HG03196 (cell line): ENCODE measurements at regions not wholly inside any gene's neighbourhood (a gene's known extent, or its start where the extent isn't known, plus 50 kb on each side); places are given as distances from the start of the nearest gene placed in this dataset.
"Not testable (repeated sequence)": the region's sequence is repeated elsewhere in the genome, so short reads cannot be mapped to it uniquely, and the experiment has no call there.

ENCODE experiments used
- ATAC-seq: cut with Tn5 transposase; IDR thresholded peaks from one replicate; pipeline ENCODE4 v1.9.1; 2021; ENCODE audit not compliant: unreplicated experiment

DNA sequence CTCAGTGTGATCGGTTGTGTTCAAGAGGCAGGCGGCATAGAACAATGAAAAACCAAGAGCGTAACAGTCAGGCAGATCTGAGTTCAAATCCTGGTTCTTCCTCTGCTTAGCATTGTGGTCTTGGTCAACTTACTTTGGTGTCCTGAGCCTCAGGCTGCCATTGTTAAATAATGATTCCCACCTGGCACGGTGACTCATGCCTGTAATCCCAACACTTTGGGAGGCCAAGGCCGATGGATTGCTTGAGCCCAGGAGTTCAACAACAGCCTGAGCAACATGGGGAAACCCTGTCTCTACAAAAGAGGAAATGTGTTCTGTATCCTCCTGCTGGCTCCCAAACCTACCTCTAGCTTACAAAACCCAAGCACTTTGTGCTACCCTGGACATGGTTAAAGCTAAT, 129.0 kb upstream of the STX18 start:
- no peak for ATAC-seq

DNA sequence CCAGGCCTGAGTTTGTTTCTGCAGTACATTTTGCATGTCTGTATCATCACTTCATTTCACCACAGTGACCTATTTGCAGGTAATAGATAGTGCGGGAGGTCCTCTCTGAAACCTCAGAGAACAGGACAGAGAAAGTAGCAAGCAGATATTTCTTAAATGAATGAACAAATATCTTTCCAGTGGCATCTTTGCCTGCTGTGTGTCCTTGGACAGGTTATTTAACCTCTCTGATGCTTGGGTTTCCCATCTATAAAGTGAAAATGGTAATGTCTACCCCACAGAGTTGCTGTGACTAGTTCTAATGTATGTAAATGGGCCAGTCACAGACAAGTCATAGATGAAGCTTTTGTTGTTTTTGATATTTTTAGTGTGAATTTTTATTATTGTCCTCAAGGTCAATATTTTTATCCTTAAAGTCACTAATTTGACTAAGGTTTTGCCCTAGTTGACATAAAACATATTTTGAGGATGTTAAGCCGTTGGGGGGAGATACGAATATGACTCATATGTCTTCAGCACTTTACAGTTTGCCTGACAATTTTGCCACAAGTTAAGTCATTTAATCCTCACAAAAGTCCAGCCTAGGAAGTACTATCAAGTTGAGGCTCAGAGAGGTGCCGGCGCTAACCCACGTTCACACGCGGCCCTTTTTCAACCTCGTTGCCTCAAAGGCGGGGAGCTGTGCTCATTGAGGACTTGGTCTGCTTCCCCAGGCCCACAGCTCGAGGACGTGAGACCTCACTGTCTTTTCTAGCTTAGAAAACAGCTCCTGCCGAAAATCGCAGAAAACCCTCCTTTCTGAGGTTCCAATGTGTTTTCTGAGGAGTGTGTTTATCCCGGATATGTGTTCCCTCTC, 126.7 kb upstream of the STX18 start:
- ATAC-seq = no peak

- no peak for ATAC-seq
Observed at GRCh38 chr4:4667622-4668081, 125.8 kb upstream of the STX18 start.

DNA sequence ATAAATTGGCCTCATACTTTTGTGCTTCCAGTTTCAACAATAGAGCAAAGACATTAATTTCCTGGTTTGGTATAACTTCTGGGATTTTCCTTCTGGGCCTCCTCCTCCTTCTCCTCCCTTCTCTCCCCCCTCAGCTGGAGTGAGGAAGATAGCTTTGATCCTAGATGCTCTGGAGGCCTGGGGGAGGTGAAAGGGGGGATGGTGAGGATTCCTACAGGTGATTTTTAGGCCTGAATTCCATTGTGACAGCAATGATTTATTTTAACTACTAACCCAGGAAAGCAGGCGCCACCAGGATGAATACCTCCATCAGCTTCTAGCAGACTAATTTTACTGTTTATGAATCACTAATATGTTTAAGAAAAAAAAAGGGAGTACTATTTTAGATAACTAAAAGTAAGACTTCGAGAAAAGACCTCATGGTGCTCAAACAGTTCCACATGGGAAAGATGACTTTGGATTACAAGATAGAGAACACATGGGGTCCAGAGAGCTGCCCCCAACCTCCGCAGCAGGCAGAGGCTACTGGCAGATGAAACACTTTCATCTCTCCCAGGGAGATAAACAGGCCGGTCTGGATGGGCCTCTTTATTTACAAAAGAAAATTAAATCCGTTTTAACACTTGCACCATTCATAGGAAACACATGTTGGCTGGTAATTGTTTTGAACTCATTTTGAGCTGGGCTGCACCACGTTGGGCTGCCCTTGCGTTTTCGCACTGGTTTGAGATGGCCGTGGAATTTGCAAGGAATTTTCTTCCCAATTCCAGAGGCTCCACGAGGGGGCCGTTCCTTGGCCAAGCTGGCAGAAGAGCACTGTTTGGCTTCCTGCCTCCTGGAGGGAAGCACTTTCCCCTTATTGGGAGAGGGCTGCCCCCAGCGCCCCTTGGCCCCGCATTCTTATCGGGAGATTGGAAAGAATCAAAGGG, 125.1 kb upstream of the STX18 start:
- no peak for ATAC-seq

GRCh38 chr4:4666187-4666586, 124.3 kb upstream of the STX18 start:
- ATAC-seq = no peak

GRCh38 chr4:4664234-4664633, 122.4 kb upstream of the STX18 start:
- no peak for ATAC-seq

DNA sequence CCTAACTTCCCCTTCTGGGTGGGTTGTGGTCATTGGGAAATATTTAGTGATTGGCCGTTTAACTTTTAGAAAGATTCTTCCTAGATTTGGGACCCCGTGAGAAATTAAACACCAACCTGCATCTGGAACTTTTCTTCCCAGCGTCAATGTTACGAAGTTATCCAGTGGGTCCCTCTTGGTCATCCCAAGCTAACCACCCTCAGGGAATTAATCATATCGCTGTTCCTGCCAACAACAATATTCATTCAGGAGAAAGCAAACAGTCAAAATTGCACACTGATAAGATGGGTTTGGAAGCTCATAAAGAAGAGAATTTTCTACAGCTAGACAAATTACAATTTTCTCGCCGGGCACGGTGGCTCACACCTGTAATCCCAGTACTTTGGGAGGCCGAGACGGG, 121.2 kb upstream of the STX18 start:
- ATAC-seq = no peak

DNA sequence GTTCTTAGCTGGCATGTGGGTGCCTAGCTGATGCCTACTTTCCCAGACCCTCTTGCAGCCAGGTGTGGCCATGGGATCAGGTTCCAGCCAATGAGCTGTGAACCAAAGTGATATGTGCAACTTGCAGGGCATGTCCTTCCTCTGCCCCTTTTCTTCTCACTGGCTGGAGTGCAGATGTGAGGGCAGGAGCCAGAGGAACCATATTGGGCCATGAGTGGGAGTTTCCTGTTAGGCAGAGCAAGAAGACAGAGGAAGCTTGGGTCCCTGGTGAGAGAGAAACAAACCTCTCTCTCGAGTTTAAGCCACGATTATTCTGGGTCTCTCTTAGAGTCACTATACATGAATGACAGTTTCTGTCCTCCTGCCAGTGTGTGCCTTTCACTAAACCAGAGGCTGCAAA, 120.4 kb upstream of the STX18 start:
- no peak for ATAC-seq

- no peak for ATAC-seq
Observed at GRCh38 chr4:4659871-4660651, 118.2 kb upstream of the STX18 start.

GRCh38 chr4:4658052-4658451, 116.2 kb upstream of the STX18 start:
- ATAC-seq = no peak

- no peak for ATAC-seq
Observed at GRCh38 chr4:4656977-4657376, 115.1 kb upstream of the STX18 start.

GRCh38 chr4:4655901-4656300, 114.1 kb upstream of the STX18 start:
- no peak for ATAC-seq

GRCh38 chr4:4655011-4655410, 113.2 kb upstream of the STX18 start:
- no peak for ATAC-seq

DNA sequence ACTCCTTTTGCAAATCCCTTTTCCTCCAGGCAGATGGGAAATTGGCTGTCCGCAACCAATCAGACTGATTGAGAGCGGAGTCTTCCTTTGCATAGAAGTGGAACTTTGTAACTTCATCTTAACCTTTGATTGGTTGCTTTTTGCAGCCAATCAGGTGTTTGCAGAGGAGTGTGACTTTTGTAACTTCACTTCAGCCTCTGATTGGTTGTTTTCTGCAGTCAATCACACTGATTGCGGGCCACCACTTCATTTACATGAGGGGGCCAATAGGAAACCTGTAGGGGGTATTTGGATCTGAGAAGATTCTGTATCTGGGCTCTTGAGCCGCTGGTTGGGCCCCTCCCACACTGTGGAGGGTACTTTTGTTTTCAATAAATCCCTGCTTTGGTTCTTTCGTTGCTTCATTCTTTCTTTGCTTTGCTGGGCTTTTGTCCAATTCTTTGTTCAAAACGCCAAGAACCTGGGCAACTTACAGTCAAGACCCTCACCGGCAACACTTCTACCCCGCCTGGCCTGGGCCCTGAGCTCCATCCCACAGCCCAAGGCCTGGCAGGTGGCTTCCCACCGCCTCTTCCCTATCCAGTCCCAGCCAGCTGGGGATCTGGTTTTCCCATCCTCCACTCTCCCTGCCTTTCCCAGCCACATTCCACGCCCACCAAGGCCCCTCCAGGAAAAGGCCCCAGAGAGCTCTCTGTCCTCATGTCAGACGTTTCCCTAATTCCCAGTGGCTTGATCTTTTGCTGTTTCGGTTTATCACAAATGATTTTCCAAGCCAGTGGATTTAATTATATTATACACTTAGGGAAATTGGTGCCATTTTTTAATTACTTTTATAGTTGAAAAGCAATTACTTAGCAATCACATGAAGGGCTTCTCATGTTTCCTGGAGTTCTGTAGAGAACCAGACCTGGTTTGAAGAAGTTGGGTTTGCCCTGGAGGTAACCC, 110.2 kb upstream of the STX18 start:
- ATAC-seq = no peak

- ATAC-seq = no peak
Observed at GRCh38 chr4:4647041-4647440, 105.2 kb upstream of the STX18 start.

DNA sequence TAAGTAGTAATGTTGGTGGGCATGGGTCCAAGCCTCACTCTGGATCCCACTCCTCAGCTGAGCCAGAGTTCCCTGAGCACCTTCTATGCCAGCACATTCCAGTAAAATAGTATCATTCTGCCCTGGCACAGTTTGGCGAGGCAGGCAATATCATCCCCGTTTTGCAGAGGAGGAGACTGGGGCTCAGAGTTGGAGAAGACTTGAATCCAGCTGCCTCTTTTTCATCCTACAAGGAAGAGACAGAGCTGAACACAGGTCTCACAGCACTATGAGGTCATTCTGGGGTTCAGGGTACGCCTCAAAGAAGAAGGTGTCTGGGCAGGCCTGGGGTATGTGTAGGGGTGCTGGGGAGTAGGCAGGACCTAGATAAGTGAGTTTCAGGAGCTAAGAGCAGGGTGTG, 103.9 kb upstream of the STX18 start:
- no peak for ATAC-seq

- not testable (repeated sequence) for ATAC-seq
Observed at GRCh38 chr4:4644277-4644676, 102.4 kb upstream of the STX18 start.

- not testable (repeated sequence) for ATAC-seq
Observed at GRCh38 chr4:4643743-4644142, 101.9 kb upstream of the STX18 start.

DNA sequence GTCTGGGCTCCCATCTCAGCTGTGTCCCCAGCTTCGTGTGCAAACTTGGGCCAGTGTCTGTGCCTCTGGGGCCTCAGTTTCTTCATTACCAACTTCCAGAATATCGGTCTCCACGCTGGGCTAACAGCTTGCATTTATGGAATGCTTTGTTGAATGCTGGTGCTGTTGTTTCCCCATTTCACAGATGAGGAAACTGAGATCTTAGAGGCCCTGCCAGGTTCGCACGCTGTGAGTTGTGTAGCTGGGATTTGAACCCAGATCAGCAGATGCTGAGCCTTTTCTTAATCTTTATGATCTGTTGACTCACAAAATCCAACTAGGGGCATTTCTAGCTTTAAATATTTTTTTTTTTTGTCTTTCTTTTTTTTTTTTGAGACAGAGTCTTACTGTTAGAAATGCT, 101.5 kb upstream of the STX18 start:
- ATAC-seq = no peak

- ATAC-seq = no peak
Observed at GRCh38 chr4:4642496-4643000, 100.7 kb upstream of the STX18 start.
